ENCODE measurements at regions not wholly inside any gene's neighbourhood (a gene's known extent, or its start where the extent isn't known, plus 50 kb on each side); places are given as distances from the start of the nearest gene placed in this dataset.

DNA sequence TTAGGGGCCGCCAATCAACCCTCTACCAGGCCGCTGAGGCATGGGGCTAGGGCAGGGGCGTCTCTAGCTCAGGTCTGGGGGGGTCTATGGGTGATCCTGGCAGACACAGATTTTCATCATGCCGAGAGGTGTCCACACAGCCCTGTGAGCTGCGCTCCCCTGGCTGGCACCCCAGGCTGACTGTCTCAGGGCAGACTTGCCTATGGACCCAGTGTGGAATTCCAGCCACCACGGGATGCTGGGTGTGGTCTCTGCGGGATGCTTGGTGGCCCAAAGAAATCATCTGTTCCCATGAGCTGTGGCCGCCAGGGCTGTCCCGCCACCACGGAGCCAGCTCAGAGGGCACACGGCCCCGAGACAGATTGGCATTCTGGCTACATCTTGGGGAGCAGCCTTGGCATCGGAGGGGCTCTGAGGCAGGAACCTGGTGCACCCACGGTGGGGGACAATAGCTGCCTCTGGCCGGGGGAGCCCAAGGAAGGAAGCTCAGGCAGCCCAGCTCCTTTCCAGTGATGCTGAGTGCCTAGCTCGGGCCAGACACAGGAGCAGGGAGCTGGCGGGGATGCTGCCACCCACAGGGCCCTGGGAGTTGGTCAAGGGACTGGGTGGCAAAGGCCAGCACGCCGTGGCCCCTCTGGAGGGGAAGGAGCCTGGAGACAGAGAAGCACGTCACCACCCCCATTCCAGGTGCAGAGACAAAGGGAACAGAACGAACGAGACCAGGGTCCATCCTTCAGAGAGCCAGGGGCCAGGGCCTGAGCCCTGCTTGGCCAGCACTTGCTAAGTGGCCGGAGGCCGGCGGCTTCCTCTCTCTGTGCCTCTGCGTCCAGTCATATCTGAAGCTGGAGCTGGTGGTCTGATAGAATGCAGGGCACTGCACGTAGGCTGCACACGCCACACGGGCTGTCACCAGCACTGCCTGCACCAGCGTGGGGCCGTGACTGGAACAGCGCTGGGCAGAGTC is 64.4 kb upstream of the FGF3 start:
- no peak for TF ChIP-seq POLR2AphosphoS5 (IDR thresholded peaks at IDR 0.05)
- TF ChIP-seq, protein P1, sequence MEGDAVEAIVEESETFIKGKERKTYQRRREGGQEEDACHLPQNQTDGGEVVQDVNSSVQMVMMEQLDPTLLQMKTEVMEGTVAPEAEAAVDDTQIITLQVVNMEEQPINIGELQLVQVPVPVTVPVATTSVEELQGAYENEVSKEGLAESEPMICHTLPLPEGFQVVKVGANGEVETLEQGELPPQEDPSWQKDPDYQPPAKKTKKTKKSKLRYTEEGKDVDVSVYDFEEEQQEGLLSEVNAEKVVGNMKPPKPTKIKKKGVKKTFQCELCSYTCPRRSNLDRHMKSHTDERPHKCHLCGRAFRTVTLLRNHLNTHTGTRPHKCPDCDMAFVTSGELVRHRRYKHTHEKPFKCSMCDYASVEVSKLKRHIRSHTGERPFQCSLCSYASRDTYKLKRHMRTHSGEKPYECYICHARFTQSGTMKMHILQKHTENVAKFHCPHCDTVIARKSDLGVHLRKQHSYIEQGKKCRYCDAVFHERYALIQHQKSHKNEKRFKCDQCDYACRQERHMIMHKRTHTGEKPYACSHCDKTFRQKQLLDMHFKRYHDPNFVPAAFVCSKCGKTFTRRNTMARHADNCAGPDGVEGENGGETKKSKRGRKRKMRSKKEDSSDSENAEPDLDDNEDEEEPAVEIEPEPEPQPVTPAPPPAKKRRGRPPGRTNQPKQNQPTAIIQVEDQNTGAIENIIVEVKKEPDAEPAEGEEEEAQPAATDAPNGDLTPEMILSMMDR (IDR thresholded peaks at IDR 0.05 in 8 of 11, conservative IDR thresholded peaks at IDR 0.05 in 3 of 11) = no peak

Data from spleen (tissue), 7 donors.